ENCODE measurements at regions not wholly inside any gene's neighbourhood (a gene's known extent, or its start where the extent isn't known, plus 50 kb on each side); places are given as distances from the start of the nearest gene placed in this dataset.

DNA sequence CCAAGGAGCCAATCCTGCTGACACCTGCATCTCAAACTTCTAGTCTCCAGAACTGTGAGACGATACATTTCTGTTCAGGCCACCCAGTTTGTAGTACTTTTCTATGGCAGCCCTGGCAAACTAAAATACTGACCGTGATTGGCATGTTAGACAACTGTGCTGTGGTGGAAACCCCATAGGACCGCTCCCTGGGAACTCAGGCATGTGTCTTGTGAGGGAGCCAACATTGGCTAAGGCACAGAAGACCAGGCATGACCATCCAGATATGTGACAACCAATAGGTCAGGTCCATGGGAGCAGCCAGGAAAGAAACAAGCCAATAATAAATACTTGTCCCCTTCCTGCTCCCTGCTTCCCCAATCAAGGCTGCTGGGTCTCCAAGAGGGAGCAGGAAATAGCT is 101.4 kb upstream of the MPDZ start:
- no peak for DNase-seq

DNA sequence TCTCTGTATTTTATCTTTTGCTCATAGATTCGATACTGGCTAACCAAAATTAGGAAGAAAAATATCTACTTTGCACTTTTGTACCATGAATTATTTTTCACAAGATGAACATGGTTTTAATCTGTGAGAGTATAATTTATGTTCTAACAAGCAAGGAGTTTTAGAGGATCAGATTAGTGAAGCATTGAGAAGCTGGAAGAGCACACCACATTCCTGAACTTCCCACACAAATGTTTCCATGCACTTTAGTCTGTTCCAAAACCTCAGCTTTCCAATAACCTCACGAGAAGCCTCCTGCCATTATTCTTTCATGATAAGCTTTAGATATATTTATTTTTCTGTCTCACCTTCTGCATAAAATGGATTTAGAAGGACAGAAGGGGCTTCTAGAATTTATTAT is 98.7 kb upstream of the MPDZ start:
- DNase-seq, result peak; percentile 51

DNA sequence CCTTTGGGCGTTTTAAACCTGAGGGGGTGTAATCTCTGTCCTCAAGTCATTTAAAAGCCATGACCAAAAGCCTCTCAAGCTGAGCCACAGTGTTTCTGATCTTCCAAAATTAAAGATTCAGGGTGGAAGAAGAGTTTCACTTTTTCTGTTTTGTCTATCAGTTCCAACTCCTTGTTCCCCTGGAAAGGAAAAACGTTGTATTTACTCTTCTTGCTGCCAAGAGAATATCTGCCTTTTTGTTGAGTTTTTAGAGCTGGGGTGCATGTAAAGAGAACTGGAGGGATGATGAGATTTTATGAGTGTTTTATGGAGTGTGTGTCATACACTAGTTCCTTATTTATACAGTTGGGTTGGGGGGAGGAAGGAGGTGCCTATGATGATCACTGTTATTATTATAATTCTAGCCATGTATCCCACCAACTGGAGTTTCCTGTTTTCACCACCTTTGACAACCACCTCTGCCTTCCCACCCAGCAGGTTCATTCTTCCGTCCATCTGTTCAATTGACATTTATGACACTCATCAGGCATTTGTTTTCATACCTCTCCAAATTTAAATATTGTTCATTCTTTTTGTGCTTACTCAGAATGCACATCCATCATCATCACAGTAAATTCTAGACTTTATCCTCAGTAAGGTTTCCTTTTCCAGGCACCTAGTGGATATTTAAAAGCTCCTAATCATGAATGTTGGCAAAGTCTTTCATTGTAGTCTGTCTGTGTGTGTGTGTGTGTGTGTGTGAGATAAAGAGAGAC is 97.9 kb upstream of the MPDZ start:
- DNase-seq, result no peak

DNA sequence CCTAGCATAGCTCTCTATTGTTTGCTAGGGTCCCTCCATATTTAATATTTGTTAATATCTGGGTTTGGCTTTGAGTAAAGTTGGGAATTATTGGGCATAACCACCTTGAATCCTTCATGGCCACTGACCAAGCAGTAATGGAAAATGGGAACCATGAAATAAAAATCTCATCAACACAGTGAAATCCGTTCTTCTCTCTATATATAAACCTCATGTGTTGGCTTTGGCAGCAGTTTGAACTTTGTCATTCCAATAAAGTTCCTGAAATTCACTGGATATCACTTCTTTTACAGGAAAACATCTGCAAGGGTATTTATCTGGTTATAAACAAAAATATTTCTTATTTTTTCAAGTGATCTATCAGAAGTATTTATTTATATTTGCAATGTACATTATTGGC is 93.0 kb upstream of the MPDZ start:
- DNase-seq, result no peak

DNA sequence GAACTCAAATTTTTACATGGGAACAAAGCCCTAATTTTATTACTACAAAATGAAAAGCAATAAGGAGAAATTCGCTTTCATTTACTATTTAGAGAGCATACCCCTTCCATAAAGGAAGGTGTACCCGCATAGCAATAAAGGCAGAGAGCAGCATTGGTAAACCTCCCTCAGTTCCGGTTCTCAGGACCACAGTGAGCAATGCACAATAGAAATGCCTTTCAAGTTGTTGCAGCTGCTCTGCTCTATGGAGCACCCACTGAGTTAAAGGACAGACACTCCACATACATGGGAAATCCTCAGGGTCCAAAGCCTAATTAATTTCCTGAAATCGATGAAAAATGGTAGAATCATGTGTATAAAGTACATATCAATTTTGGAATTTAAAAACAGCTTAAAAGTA is 89.9 kb upstream of the MPDZ start:
- DNase-seq, result no peak

DNA sequence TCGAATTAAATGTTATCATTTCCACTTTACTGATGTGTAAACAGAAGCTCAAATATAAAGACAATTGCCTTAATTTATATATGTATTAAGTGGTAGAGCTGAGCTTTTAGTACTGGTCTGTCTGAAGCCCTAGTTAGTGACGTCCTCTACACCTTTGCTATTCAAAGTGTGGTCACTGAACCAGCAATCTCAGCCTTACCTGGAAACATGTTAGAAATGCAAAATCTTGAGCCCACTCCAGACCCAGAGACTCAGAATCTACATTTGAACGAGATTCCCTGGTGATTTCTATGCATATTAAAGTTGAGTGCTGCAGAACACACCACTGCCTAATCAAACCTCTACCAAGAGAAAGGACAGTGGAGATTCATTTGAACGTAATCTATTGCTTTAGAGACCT is 88.3 kb upstream of the MPDZ start:
- no peak for DNase-seq

DNA sequence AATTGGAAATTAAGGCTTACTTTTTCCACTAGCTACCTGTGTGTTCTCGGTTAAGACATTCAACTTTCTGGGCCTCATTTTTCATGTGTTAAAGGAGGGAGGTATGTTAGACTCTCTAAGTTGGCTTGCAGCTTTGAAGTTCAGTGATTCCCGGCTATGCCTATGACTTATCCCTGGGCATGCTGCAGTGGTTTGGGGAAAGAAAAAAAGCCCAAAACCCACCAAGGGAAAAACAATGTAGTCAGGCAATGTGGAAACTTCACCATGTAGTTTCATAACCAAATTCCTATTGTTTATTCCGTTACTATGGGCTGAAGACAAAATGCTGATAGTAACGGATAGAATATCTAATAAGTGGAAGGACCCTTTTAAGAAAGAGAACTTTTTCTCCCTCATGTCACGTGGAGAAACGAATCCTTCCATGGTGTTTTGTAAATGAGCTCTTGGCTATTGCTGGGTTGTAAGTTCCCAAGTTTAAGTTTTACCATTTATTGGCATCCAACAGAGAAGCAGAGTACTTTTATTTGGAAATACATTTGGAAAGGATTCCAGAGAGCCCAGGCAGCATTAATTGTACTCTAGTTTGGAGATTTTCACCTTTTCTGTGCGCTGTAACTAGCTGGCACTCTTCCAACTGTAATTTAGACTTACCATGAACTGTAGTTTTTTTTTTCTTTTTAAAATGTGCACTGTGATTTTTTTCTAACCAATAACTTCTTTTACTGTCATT is 84.9 kb upstream of the MPDZ start:
- no peak for DNase-seq

DNA sequence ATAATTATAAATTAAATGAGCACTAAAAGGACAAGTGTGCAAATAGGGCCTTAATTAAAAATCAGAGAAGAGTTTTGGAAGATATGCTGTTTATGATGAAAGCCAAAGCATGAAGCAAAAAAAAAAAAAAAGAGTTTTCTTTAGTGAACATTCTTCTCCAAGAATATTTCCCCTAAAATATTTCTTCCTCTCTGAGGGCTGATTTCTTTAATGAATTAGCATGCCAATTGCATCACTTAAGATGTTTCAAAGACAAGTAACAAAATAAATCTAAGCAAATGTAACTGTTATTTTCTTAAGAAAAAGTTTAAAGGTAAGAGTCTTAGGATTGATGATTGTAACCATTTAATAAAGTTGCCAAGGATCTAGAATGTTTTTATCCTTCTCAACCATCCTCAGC is 81.6 kb upstream of the MPDZ start:
- no peak for DNase-seq

DNA sequence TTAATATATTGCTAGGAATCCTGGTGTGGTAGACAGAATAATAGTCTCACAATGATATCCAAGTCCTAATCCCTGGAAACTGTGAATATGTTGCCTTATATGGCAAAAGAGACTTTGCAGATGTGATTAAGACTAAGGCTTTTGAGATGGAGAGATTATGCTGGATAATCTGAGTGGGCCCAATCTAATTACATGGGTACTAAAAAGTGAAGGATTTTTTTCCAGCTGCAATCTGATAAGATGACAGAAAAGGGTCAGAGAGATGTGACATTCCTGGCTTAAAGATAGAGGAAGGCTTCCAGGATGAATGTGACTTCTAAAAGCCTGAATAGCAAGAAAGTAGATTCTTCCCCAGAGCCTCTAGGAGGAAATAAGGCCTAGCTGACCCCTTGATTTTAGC is 80.7 kb upstream of the MPDZ start:
- no peak for DNase-seq

DNA sequence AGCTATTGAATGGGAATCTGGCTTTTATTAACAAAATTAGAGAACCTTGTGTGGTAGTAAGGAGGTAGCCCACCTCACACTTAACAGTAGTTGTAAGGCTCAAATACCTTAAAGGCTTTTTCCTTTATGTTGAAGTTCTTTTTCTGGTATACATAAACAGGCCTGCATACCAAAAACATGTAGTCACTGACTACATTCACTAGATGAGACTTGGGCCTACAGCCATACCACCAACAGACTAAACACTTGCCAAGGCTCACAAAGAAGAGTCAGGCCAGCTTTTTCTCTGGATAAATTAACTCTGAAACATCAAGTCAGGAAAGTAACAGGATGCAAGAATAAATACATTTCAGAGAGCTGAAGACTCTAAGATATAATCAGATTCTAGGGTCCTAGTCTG is 78.6 kb upstream of the MPDZ start:
- DNase-seq, result peak; percentile 59

DNA sequence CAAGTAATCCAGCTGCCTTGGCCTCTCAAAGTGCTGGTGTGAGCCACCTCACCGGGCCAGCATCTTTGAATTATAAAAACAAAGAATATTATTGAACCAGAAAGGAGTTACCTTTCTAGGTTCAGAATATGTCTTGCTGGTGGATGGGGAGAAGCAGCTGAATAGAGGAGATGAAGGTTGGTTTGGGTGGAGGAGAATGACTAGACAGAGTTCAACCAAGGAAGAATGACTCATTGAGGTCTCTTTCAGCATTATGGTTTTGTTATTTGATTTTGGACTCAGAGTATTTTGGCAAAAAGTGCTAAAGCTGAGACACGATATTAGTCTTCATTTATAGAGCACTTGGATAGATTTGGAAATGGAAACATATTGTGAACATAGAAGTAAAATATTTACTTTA is 75.2 kb upstream of the MPDZ start:
- DNase-seq, result no peak

DNA sequence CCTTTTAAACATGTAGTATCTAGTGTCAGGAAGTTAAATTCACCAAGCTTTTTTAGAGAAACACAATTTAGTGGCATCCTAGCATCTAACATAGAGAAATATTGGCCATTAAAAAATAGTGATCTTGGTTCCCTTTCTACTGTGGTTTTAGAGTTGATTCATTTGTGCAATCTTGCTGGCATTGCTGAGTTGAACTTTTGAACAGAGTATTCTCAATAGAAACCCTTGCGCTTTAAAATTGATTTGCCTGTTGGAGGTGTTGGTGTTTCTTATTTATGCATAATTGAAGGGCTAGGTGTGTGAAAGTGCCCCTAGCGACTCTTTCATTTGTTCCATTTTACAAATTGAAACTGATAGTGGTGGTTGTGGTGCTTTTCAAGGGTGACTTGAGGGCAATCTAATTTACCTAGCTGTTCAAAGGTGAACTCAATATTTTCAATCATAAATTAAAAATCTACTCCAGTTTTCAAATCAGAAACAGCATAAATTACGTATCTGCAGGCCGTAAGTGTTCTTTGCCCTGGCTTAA is 73.0 kb upstream of the MPDZ start:
- no peak for DNase-seq

DNA sequence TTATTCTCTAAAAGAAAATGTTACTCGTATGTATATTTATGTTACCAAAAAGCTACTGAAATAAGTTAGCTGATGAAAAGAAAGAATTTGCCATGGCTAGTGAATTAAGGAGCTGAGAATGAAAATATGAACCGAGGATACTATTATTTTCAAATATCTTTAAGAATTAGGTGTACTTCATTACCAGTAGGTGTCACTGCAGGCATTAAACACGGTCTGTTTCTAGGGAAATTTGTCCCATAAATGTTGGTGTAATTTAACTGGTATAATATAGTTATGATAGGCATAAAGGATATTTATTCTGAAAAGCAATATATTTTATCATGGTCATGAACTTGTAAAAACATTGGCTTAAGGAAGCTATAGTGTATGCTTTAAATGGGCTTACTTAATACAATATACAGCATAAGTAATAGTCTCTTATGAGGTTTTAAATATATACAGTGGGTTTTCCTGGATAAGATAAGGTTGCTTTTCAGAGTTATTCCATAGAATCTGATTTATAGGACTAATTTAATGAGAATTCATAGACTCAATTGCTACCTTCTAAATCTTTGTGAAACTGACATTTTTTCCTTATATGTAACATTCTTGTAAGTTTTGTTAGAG is 72.4 kb upstream of the MPDZ start:
- DNase-seq, result peak; percentile 72

DNA sequence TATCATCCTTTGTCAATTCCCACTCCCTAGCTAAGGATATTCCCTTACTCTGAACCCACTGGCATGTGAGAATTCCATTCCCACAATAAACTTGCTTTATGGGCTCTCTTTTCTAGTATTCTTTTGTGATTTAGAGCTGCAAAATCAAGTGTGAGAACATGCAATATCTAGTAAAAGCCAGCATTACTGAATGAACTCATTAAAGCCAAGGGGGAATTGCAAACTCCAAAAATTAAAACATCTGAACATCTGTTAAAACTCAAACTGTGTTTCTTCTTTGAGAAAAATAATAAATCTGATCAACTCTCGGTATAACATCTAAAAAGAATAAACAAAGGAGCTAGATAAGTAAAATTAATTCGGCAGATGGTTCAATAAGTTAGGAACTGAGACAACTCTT is 53.1 kb upstream of the MPDZ start:
- no peak for DNase-seq

DNA sequence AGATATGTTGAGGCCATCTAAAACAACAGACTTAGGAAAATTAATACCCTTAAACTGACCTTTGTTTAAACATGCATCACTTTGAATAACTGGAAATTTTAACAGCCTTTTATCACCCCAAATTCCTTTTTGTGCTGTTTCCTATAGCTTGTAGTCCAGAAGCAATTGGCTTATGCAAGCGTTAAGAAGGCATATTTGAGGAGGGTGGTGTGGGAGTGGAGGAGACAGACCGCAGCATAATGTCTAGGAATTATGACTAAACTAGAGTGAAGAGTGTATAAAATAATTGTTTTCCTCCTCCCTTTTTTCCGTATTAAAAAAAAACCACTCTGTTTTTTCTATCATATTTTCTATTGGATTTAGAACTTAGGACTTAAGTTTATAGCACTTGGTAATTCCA is 51.8 kb upstream of the MPDZ start:
- no peak for DNase-seq

DNA sequence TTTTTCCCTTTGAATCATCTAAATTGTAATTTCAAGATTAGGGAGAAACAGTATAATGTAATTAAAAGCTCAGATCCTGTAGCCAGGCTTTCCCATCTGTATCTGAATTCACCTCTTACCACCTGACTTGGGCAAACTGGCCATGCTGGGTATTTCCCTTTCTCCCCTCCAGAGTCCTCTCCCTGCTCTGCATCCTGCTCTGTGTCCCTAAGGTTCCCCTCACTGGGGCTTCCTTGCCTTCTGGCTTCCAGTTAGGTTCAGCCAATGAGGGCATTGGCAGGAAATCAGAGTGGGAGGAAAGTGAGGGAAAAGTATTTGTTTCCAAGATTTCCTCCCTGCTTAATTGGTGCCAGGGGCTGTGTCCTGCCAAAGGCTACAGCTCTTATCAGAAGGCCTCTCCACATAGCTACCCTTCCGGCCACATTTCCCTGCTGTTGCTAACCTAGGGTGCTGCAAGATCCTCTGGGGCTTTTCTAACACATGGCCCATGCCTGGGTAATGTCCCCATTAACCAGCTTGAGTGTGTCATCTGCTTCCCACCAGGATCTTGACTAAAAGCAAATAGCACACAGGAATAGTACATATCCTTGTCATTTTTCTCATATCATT is 51.0 kb upstream of the MPDZ start:
- no peak for DNase-seq

All from hindlimb muscle (tissue), 1 donor.